ENCODE measurements at regions not wholly inside any gene's neighbourhood (a gene's known extent, or its start where the extent isn't known, plus 50 kb on each side); places are given as distances from the start of the nearest gene placed in this dataset.

GRCh38 chr9:88773126-88773525, 218.1 kb upstream of the S1PR3 start:
- WGBS (ENCODE audit: insufficient coverage), result no CpG with 5 or more reads among the region's 5 CpGs
- H3K27me3 ChIP-seq (replicated peaks in 1 of 4; ENCODE audit: control extremely low read depth in 1 of 4, control insufficient read depth in 3 of 4, insufficient read depth in 4 of 4, low read length in 3 of 4), result no peaks in the 10 kb centered on the region
- H3K4me2 ChIP-seq (replicated peaks; ENCODE audit: low read depth, low read length, poor library complexity, severe bottlenecking), result no peak overlapping the region
- no peaks in the 10 kb centered on the region for H3K9me3 ChIP-seq (ENCODE audit: control extremely low read depth in 1 of 3, control insufficient read depth in 2 of 3, insufficient read depth in 1 of 3, low read length in 2 of 3)
- no peak overlapping the region for H3K27ac ChIP-seq (ENCODE audit: low read length in 2 of 2)
- ChIA-PET POLR2A (no interaction called here), CTCF (no interaction called here)
- H3K27ac Mint-ChIP-seq, result no peak overlapping the region
- intact Hi-C loops (cut with micrococcal nuclease), result no loop called here
- peaks cover 20% of the 10 kb centered on the region for H3K4me1 Mint-ChIP-seq
- peaks cover 5% of the 10 kb centered on the region for H3K27me3 Mint-ChIP-seq
- H3K36me3 ChIP-seq (replicated peaks in 1 of 2; ENCODE audit: control extremely low read depth in 1 of 2, control insufficient read depth in 1 of 2, extremely low read depth in 1 of 2, insufficient read depth in 2 of 2, low read length in 1 of 2), result no peaks in the 10 kb centered on the region
- DNase-seq, result no peak
- TF ChIP-seq EZH2 (IDR thresholded peaks at IDR 0.05; ENCODE audit: borderline replicate concordance, insufficient read depth, low read depth, low read length, poor library complexity, severe bottlenecking), result no peak
- TF ChIP-seq, protein P1, sequence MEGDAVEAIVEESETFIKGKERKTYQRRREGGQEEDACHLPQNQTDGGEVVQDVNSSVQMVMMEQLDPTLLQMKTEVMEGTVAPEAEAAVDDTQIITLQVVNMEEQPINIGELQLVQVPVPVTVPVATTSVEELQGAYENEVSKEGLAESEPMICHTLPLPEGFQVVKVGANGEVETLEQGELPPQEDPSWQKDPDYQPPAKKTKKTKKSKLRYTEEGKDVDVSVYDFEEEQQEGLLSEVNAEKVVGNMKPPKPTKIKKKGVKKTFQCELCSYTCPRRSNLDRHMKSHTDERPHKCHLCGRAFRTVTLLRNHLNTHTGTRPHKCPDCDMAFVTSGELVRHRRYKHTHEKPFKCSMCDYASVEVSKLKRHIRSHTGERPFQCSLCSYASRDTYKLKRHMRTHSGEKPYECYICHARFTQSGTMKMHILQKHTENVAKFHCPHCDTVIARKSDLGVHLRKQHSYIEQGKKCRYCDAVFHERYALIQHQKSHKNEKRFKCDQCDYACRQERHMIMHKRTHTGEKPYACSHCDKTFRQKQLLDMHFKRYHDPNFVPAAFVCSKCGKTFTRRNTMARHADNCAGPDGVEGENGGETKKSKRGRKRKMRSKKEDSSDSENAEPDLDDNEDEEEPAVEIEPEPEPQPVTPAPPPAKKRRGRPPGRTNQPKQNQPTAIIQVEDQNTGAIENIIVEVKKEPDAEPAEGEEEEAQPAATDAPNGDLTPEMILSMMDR (IDR thresholded peaks at IDR 0.05), result no peak
- H3K79me2 ChIP-seq (ENCODE audit: control insufficient read depth, insufficient read depth, low read length), result no peaks in the 10 kb centered on the region
- H4K20me1 ChIP-seq (ENCODE audit: control insufficient read depth, insufficient read depth, low read length, poor library complexity, severe bottlenecking), result no peaks in the 10 kb centered on the region
- H3K4me3 ChIP-seq (ENCODE audit: control extremely low read depth in 1 of 5, extremely low read depth in 1 of 5, insufficient read depth in 1 of 5, low read depth in 2 of 5, low read length in 4 of 5), result no peak overlapping the region
- no peak overlapping the region for H2AFZ ChIP-seq (ENCODE audit: insufficient read depth, low read depth, low read length, poor library complexity, severe bottlenecking)
- ATAC-seq (ENCODE audit: low read depth), result no peak
- no peak overlapping the region for H3K9ac ChIP-seq (ENCODE audit: low read length)
- H3K9me3 Mint-ChIP-seq (ENCODE audit: insufficient read depth), result no peaks in the 10 kb centered on the region
- H3K4me1 ChIP-seq (ENCODE audit: control insufficient read depth in 2 of 2, insufficient read depth in 2 of 2, low read length in 2 of 2), result peaks cover 15 to 17% of the 10 kb centered on the region in 2 donors
- H3K4me3 Mint-ChIP-seq, result no peak overlapping the region

DNA sequence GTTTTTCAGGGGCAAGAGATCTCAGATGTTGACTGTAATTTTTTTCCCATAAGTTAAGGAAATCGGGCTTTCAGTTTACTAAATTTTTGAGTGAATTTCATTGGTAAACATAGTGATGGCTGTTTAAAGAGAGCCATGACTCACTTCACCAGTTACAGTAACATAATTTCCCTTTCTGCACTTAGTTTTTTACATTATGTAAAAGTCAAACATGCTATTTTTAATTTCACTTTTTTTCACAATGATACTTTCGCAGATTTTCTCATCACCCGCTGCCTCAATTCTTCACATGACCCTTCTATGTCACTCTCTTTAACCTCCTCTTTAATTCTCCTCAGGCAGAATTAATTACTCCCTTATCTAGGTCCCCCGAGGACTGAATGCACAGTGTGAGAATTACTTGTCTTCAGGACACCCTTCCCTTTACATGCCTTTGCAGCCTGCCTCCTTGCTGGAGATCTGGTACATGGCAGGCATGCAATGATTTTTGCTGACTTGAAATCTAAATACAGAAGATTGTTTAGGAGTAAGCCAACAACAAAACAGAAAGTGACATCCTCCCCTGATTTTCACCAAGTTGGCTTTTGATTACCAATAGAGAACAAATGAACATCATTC, 217.5 kb upstream of the S1PR3 start:
- no peaks in the 10 kb centered on the region for H3K36me3 ChIP-seq (replicated peaks in 1 of 2; ENCODE audit: control extremely low read depth in 1 of 2, control insufficient read depth in 1 of 2, extremely low read depth in 1 of 2, insufficient read depth in 2 of 2, low read length in 1 of 2)
- Mint-ChIP-seq H3K27me3 (peaks cover 5% of the 10 kb centered on the region), H3K4me1 (peaks cover 20% of the 10 kb centered on the region), H3K9me3 (ENCODE audit: insufficient read depth) (no peaks in the 10 kb centered on the region), H3K27ac (no peak overlapping the region), H3K4me3 (no peak overlapping the region)
- no peaks in the 10 kb centered on the region for H3K79me2 ChIP-seq (ENCODE audit: control insufficient read depth, insufficient read depth, low read length)
- H2AFZ ChIP-seq (ENCODE audit: insufficient read depth, low read depth, low read length, poor library complexity, severe bottlenecking), result no peak overlapping the region
- H3K4me3 ChIP-seq (ENCODE audit: control extremely low read depth in 1 of 5, extremely low read depth in 1 of 5, insufficient read depth in 1 of 5, low read depth in 2 of 5, low read length in 4 of 5), result no peak overlapping the region
- ChIA-PET CTCF (no interaction called here), POLR2A (no interaction called here)
- DNase-seq (no peak), ATAC-seq (ENCODE audit: low read depth) (no peak)
- H4K20me1 ChIP-seq (ENCODE audit: control insufficient read depth, insufficient read depth, low read length, poor library complexity, severe bottlenecking), result no peaks in the 10 kb centered on the region
- 92% methylated on average over 3 of the region's 4 CpGs for WGBS (ENCODE audit: insufficient coverage)
- H3K4me2 ChIP-seq (replicated peaks; ENCODE audit: low read depth, low read length, poor library complexity, severe bottlenecking), result no peak overlapping the region
- H3K27me3 ChIP-seq (replicated peaks in 1 of 4; ENCODE audit: control extremely low read depth in 1 of 4, control insufficient read depth in 3 of 4, insufficient read depth in 4 of 4, low read length in 3 of 4), result no peaks in the 10 kb centered on the region
- TF ChIP-seq EZH2 (IDR thresholded peaks at IDR 0.05; ENCODE audit: borderline replicate concordance, insufficient read depth, low read depth, low read length, poor library complexity, severe bottlenecking), result no peak
- TF ChIP-seq, protein P1 (IDR thresholded peaks at IDR 0.05), result no peak
- intact Hi-C loops (cut with micrococcal nuclease), result no loop called here
- no peak overlapping the region for H3K9ac ChIP-seq (ENCODE audit: low read length)
- no peak overlapping the region for H3K27ac ChIP-seq (ENCODE audit: low read length in 2 of 2)
- H3K4me1 ChIP-seq (ENCODE audit: control insufficient read depth in 2 of 2, insufficient read depth in 2 of 2, low read length in 2 of 2), result peaks cover 16 to 17% of the 10 kb centered on the region in 2 donors
- H3K9me3 ChIP-seq (ENCODE audit: control extremely low read depth in 1 of 3, control insufficient read depth in 2 of 3, insufficient read depth in 1 of 3, low read length in 2 of 3), result no peaks in the 10 kb centered on the region

Data from B cell (primary cell).